Keratinocyte (primary cell): ENCODE measurements at regions not wholly inside any gene's neighbourhood (a gene's known extent, or its start where the extent isn't known, plus 50 kb on each side); places are given as distances from the start of the nearest gene placed in this dataset.

Source experiments
- DNase-seq: peaks from one replicate; pipeline ENCODE4 v3.0.0-alpha.2; 2011; ENCODE audit warnings: low read depth, missing footprints, low spot score
- FAIRE-seq: peaks from 2 replicates; lab custom pipeline; 2011; peaks lifted over from hg19 to GRCh38; lab: Jason Lieb, UNC
- H2AFZ ChIP-seq: 2 replicates; pipeline ENCODE4 v1.6.0; 2012; ENCODE audit warnings: low read length, control low read depth, inconsistent platforms; ENCODE audit not compliant: control insufficient read depth
- H3K27ac ChIP-seq: 2 replicates; pipeline ENCODE4 v1.5.1; 2011; ENCODE audit warnings: low read length; ENCODE audit not compliant: control insufficient read depth, insufficient read depth
- H3K27me3 ChIP-seq: 3 replicates; pipeline ENCODE4 v1.6.0; 2011; ENCODE audit warnings: low read length; ENCODE audit not compliant: control insufficient read depth, insufficient read depth; ENCODE audit errors: extremely low read depth
- H3K36me3 ChIP-seq, 2 experiments: 2 replicates in 1 of 2; 3 replicates in 1 of 2; pipeline ENCODE4 v1.5.1; 2011; ENCODE audit warnings: low read length in 2 of 2, mild to moderate bottlenecking in 1 of 2; ENCODE audit not compliant: control insufficient read depth in 2 of 2, insufficient read depth in 2 of 2; ENCODE audit errors: extremely low read depth in 1 of 2
- H3K4me1 ChIP-seq: 3 replicates; pipeline ENCODE4 v1.5.1; 2011; ENCODE audit warnings: low read length; ENCODE audit not compliant: control insufficient read depth, insufficient read depth; ENCODE audit errors: extremely low read depth
- H3K4me2 ChIP-seq: 3 replicates; pipeline ENCODE4 v1.6.0; 2011; ENCODE audit warnings: low read depth, low read length; ENCODE audit not compliant: control insufficient read depth, insufficient read depth; ENCODE audit errors: extremely low read depth
- H3K4me3 ChIP-seq, 3 experiments: fragments of 200-600 bp in 1 of 3; sonication (generic) in 1 of 3; 2 replicates in 2 of 3; 3 replicates in 1 of 3; pipeline ENCODE4 v1.5.1; 2011 to 2016; ENCODE audit warnings: low read length in 3 of 3, mild to moderate bottlenecking in 3 of 3, control low read depth in 2 of 3, inconsistent platforms in 1 of 3, low read depth in 1 of 3, mixed read lengths in 1 of 3, mixed run types in 1 of 3, moderate library complexity in 1 of 3; ENCODE audit not compliant: control insufficient read depth in 2 of 3, insufficient read depth in 2 of 3; ENCODE audit errors: extremely low read depth in 1 of 3
- H3K79me2 ChIP-seq: 2 replicates; pipeline ENCODE4 v1.6.0; 2012; ENCODE audit warnings: low read length; ENCODE audit not compliant: control insufficient read depth, insufficient read depth
- H3K9ac ChIP-seq: 3 replicates; pipeline ENCODE4 v1.6.0; 2011; ENCODE audit warnings: low read length; ENCODE audit not compliant: control insufficient read depth, insufficient read depth; ENCODE audit errors: extremely low read depth
- H3K9me1 ChIP-seq: 3 replicates; pipeline ENCODE4 v1.6.0; 2011; ENCODE audit warnings: low read length; ENCODE audit not compliant: control insufficient read depth, insufficient read depth; ENCODE audit errors: extremely low read depth
- H3K9me3 ChIP-seq: 2 replicates; pipeline ENCODE4 v1.5.1; 2012; ENCODE audit warnings: low read depth, low read length; ENCODE audit not compliant: control insufficient read depth
- H4K20me1 ChIP-seq: 3 replicates; pipeline ENCODE4 v1.6.0; 2011; ENCODE audit warnings: low read length; ENCODE audit not compliant: control insufficient read depth, insufficient read depth; ENCODE audit errors: extremely low read depth
- EZH2 ChIP-seq: IDR thresholded peaks from one replicate; pipeline ENCODE4 v1.6.1; 2012; ENCODE audit warnings: inconsistent platforms, mild to moderate bottlenecking, low read length, moderate library complexity
- dilution Hi-C: fragments of 300-500 bp; cut with MboI; formaldehyde crosslinking; loops from one replicate; pipeline ENCODE4 v1.7.0; 2020; ENCODE audit warnings: low sequenced_read_pairs; ENCODE audit not compliant: extremely low pct_ligation_motif_present
- TF ChIP-seq, protein P1 (sequence below), 3 experiments: IDR thresholded peaks in 1 of 3; conservative IDR thresholded peaks in 1 of 3; optimal IDR thresholded peaks in 1 of 3; 2 replicates in 2 of 3; 3 replicates in 1 of 3; pipeline versions ENCODE3 to v1.5.1; 2011; ENCODE audit warnings: low read length in 3 of 3, mild to moderate bottlenecking in 3 of 3, moderate library complexity in 2 of 3, control low read depth in 1 of 3, inconsistent platforms in 1 of 3; ENCODE audit not compliant: insufficient read depth in 2 of 3; ENCODE audit errors: extremely low read depth in 1 of 3

DNA sequence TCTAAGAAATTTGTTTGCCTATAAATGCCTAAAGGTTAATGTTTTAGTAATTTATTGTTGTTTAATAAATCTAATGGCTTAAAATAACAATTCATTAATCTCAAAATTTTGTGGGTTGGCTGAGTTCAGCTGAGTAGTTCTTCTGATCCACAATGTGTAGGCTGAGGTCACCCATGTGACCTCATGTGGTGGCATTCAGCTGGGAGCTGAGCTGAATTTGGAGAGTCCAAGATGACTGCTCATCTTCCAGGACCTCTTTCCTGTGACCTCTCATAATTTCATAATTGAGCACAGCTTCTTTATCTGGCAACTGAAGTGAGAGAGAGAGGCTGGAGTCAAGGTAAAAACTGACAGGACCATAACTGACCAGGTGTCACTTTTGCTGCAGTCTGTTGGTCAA lies 132.4 kb downstream of the TXNL1 start:
- no peak overlapping the region for H2AFZ ChIP-seq
- H3K79me2 ChIP-seq = no peaks in the 10 kb centered on the region
- H3K9me3 ChIP-seq = no peaks in the 10 kb centered on the region
- TF ChIP-seq, protein P1, sequence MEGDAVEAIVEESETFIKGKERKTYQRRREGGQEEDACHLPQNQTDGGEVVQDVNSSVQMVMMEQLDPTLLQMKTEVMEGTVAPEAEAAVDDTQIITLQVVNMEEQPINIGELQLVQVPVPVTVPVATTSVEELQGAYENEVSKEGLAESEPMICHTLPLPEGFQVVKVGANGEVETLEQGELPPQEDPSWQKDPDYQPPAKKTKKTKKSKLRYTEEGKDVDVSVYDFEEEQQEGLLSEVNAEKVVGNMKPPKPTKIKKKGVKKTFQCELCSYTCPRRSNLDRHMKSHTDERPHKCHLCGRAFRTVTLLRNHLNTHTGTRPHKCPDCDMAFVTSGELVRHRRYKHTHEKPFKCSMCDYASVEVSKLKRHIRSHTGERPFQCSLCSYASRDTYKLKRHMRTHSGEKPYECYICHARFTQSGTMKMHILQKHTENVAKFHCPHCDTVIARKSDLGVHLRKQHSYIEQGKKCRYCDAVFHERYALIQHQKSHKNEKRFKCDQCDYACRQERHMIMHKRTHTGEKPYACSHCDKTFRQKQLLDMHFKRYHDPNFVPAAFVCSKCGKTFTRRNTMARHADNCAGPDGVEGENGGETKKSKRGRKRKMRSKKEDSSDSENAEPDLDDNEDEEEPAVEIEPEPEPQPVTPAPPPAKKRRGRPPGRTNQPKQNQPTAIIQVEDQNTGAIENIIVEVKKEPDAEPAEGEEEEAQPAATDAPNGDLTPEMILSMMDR (optimal IDR thresholded peaks at IDR 0.05 in 1 of 3, IDR thresholded peaks at IDR 0.05 in 1 of 3, conservative IDR thresholded peaks at IDR 0.05 in 1 of 3; ENCODE audit: extremely low read depth in 1 of 3, insufficient read depth in 2 of 3, low read length in 3 of 3) = no peak
- no peak for TF ChIP-seq EZH2
- H3K9ac ChIP-seq = no peak overlapping the region
- dilution Hi-C loops = no loop called here
- FAIRE-seq (no peak), DNase-seq (no peak)
- H3K9me1 ChIP-seq = no peaks in the 10 kb centered on the region
- H3K36me3 ChIP-seq = no peaks in the 10 kb centered on the region
- H3K4me1 ChIP-seq = no peaks in the 10 kb centered on the region
- H3K4me3 ChIP-seq = no peak overlapping the region
- H3K4me2 ChIP-seq = no peak overlapping the region
- H3K27me3 ChIP-seq = no peaks in the 10 kb centered on the region
- H4K20me1 ChIP-seq = no peaks in the 10 kb centered on the region
- no peak overlapping the region for H3K27ac ChIP-seq

DNA sequence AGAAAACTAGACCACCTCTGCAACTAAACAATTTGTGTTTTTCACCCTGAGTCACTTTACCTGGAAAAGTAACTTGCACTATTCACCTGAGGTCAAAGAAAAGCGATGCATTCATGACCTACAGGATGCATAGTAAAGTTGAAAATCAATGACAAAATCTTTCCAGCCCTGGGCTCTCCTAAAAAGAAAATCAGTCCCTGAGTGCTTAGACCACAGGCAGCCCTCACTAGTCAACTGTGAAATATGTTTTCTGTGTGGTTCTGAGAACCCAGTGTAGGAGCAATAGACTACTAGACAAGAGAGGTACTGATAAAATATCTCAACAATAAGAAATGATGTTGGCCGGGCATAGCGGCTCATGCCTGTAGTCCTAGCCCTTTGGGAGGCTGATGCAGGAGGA lies 133.1 kb downstream of the TXNL1 start:
- no peak for FAIRE-seq
- H4K20me1 ChIP-seq = no peaks in the 10 kb centered on the region
- no peaks in the 10 kb centered on the region for H3K4me1 ChIP-seq
- no peaks in the 10 kb centered on the region for H3K79me2 ChIP-seq
- H3K27me3 ChIP-seq = no peaks in the 10 kb centered on the region
- no peak overlapping the region for H3K4me2 ChIP-seq
- H3K36me3 ChIP-seq = no peaks in the 10 kb centered on the region
- no peak overlapping the region for H3K27ac ChIP-seq
- no peak overlapping the region for H2AFZ ChIP-seq
- H3K4me3 ChIP-seq = no peak overlapping the region
- dilution Hi-C loops = no loop called here
- no peak for DNase-seq
- no peaks in the 10 kb centered on the region for H3K9me3 ChIP-seq
- no peak overlapping the region for H3K9ac ChIP-seq
- no peaks in the 10 kb centered on the region for H3K9me1 ChIP-seq
- TF ChIP-seq EZH2 = no peak
- TF ChIP-seq, protein P1 (optimal IDR thresholded peaks at IDR 0.05 in 1 of 3, IDR thresholded peaks at IDR 0.05 in 1 of 3, conservative IDR thresholded peaks at IDR 0.05 in 1 of 3; ENCODE audit: extremely low read depth in 1 of 3, insufficient read depth in 2 of 3, low read length in 3 of 3) = no peak
